Activated T-cell treated with anti-CD3 and anti-CD28 coated beads, Interleukin-2, amount 50 U/mL, for 72 hours (primary cell): ENCODE measurements at regions not wholly inside any gene's neighbourhood (a gene's known extent, or its start where the extent isn't known, plus 50 kb on each side); places are given as distances from the start of the nearest gene placed in this dataset.

Experiments used
- ATAC-seq, 2 donors: fragments of 150-1000 bp; cut with Tn5 transposase; replicated peaks in 1 of 2; 2 replicates each; pipeline ENCODE4 v1.10.0; 2021; ENCODE audit warnings: moderate library complexity in 2 of 2, mild to moderate bottlenecking in 1 of 2
- DNase-seq, 2 donors: peaks; one replicate each; pipeline ENCODE4 v3.0.0; 2021 to 2022; ENCODE audit warnings: mixed read lengths in 1 of 2
- H3K27ac Mint-ChIP-seq: one replicate; pipeline ENCODE4 v1.8.0; 2022; ENCODE audit warnings: mild to moderate bottlenecking, moderate library complexity, mixed read lengths
- H3K27me3 Mint-ChIP-seq: one replicate; pipeline ENCODE4 v1.8.0; 2022; ENCODE audit warnings: low read depth, mixed read lengths
- H3K36me3 Mint-ChIP-seq, 2 donors: one replicate each; pipeline ENCODE4 v1.8.0; 2022; ENCODE audit warnings: mixed read lengths in 2 of 2, mild to moderate bottlenecking in 1 of 2; ENCODE audit not compliant: insufficient read depth in 2 of 2
- H3K4me1 Mint-ChIP-seq: one replicate; pipeline ENCODE4 v1.8.0; 2022; ENCODE audit warnings: low read depth, mixed read lengths
- H3K4me3 Mint-ChIP-seq, 2 donors: one replicate each; pipeline ENCODE4 v1.8.0; 2022; ENCODE audit warnings: mild to moderate bottlenecking in 2 of 2, mixed read lengths in 2 of 2, moderate library complexity in 2 of 2
- H3K9me3 Mint-ChIP-seq, 2 donors: one replicate each; pipeline ENCODE4 v1.8.0; 2022; ENCODE audit warnings: mixed read lengths in 2 of 2

DNA sequence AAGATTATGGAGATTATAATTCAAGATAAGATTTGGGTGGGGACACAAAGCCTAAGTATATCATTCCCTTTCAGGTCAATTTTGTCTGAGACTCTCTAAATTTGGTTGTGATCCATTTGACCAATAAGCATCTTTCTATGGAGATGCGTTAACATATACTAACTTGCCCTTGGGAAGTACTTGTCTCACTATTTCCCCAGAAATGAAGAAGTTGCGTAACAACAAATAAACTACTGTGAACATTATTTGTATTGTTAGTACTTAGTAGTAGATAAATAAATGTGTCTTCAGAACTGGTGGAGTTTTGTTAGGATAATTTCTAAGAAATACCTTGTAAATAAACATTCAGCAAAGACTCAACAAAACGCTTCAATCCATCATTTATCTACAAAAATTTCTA is 127.3 kb upstream of the LYZL2 start:
- no peak for DNase-seq
- no peak for ATAC-seq
- H3K27ac Mint-ChIP-seq = no peak overlapping the region

DNA sequence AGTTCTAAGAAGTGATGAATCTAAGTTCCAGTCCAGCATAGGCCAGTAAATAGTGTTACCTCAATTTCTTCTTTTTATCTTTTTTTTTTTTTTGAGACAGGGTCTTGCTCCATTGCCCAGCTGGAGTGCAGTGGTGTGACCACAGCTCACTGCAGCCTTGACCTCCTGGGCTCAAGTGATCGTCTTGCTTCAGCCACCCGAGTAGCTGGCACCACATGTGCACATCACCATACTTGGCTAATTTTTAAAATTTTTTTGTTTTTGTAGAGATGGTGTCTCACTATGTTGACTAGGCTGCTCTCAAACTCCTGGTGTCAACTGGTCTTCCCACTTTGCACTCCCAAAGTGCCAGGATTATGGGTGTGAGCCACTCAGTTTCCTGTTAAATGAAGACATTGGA is 126.6 kb upstream of the LYZL2 start:
- no peak overlapping the region for H3K4me3 Mint-ChIP-seq
- peaks cover 10% of the 10 kb centered on the region for H3K4me1 Mint-ChIP-seq

More for the DNA sequence above, 127.3 kb upstream of the LYZL2 start:
- Mint-ChIP-seq H3K9me3 (peaks cover 0 to 3% of the 10 kb centered on the region in 2 donors), H3K27me3 (no peaks in the 10 kb centered on the region), H3K4me3 (no peak overlapping the region), H3K36me3 (peaks cover 1% of the 10 kb centered on the region in 2 donors), H3K4me1 (peaks cover 3% of the 10 kb centered on the region)

DNA sequence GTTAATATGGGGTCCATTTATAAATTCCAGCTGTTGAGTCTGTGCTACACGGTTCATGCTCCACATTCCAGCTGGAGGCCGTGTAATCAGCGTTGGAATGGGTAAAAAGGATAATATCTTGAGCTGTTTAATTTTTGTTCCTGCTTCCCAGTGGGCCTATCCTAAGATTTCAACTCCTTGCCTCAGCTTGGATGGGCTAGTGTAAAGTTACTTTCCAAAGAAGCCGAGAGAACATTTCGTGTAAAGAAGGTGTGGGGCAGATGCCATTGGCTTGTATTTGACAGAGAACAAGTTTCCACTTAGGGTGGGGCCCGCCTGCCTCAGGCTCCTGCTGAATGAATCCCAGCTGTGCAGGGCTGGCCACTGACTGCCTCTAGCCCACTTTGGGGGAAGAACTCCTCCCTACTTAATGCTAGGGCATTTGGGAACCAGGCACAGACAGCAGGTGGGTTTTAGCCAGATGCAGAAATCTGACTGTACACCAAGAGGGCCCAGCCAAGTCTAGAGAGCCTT is 125.9 kb upstream of the LYZL2 start:
- Mint-ChIP-seq H3K27ac (no peak overlapping the region), H3K4me1 (peaks cover 17% of the 10 kb centered on the region), H3K27me3 (no peaks in the 10 kb centered on the region), H3K36me3 (no peaks in the 10 kb centered on the region), H3K4me3 (no peak overlapping the region), H3K9me3 (peaks cover 0 to 2% of the 10 kb centered on the region in 2 donors)
- ATAC-seq (no peak), DNase-seq (no peak)

More for the DNA sequence above, 126.6 kb upstream of the LYZL2 start:
- DNase-seq (no peak), ATAC-seq (no peak)
- no peaks in the 10 kb centered on the region for H3K27me3 Mint-ChIP-seq
- H3K27ac Mint-ChIP-seq = no peak overlapping the region
- H3K9me3 Mint-ChIP-seq = peaks cover 0 to 2% of the 10 kb centered on the region in 2 donors
- peaks cover 1% of the 10 kb centered on the region in 2 donors for H3K36me3 Mint-ChIP-seq

DNA sequence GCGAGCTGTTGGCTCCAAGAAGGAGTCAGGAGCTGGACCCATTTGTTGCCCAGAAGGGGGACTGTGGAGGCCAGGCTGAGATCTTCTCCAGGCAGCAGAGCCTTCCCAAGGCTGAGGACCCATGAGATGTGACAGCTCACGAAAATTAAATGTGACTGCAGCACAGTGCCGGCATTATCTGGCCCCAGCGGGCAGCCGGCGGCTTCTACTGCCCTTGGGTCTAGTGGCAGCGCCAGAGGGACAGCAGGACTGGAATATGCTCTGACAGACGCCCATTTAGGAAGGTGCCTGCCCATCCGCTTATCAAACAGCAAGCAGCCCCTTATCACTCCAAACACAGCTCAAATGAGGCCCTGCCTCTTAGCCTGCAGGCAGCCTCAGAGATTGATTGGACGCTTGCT is 122.9 kb upstream of the LYZL2 start:
- H3K36me3 Mint-ChIP-seq = no peaks in the 10 kb centered on the region
- DNase-seq (no peak), ATAC-seq (no peak)
- no peak overlapping the region for H3K27ac Mint-ChIP-seq
- H3K9me3 Mint-ChIP-seq = peaks cover 0 to 2% of the 10 kb centered on the region in 2 donors
- H3K4me3 Mint-ChIP-seq = no peak overlapping the region
- peaks cover 43% of the 10 kb centered on the region for H3K4me1 Mint-ChIP-seq
- H3K27me3 Mint-ChIP-seq = no peaks in the 10 kb centered on the region

DNA sequence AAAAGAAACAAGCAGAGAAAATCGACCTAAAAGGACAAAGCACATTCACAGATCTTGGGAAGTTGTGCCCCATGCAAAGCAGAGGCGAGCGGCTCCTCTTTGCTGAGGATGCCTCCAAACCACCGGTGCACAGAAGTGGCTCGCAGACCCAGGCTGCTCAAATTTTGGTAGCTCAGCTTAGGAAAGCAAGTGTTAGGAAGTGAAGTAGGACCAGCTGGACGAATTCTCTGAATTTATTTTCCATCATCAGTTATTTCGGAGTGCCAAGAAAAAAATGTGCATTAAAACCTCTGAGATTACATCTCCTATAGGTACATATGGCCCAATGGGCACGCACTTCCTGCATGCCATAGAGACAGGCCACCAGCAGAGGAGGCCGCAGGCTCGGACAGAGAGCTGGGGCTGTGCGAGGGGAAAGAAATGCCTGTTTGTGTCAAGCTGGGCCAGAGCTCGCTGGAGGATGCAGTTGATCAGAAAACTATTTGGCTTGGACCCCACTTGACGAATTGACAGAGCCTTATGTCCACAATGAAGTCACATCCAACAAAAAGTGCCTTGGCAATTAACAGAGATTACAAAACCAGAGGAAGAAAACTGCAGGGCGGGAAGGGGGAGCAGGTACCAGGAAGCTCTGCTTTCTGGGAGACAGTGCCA is 122.3 kb upstream of the LYZL2 start:
- Mint-ChIP-seq H3K27me3 (no peaks in the 10 kb centered on the region), H3K9me3 (peaks cover 0 to 2% of the 10 kb centered on the region in 2 donors), H3K4me3 (peak overlapping the region in 1 of 2 donors; percentile 51)

DNA sequence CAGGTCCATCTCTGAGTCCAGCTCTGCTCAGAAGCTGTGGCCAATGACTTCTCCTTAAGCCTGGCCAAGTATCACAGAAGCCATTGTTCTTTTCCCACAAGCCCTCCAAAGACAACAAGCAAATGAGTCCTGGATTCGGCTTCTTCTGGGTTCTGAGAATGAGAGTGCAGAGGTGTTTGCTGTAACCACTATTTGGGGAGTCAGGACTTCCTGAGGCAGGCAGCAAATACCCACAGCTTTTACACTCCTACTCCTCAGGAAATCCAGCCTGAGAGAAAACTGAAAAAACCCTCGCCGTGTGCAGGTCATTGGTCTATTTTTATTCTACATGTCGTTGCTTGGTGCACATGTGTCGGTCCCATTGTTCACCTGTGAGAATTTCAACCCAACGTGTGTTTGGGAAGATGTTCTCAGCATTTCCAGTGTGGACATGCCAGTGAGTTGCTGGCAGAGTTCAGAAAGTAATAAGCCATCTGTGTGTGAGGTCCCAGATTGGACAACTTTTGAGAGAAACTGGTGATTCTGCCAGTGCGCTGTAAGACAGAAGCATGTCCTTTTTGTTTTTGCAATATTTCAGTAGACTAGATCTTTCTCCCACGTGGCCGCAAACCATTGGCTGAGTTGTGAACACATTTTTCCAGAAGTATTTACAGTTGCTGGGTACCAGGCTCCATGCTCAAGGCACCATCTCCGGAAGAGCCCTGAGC is 121.6 kb upstream of the LYZL2 start:
- Mint-ChIP-seq H3K27ac (no peak overlapping the region), H3K4me3 (peak overlapping the region; percentile 12 to 51), H3K4me1 (peaks cover 49% of the 10 kb centered on the region), H3K27me3 (no peaks in the 10 kb centered on the region), H3K9me3 (no peaks in the 10 kb centered on the region), H3K36me3 (no peaks in the 10 kb centered on the region)
- ATAC-seq = peak; percentile 34 to 49
- DNase-seq = no peak

More for the DNA sequence above, 122.3 kb upstream of the LYZL2 start:
- H3K27ac Mint-ChIP-seq = no peak overlapping the region
- ATAC-seq = peak in 1 of 2 donors; percentile 87
- peaks cover 49% of the 10 kb centered on the region for H3K4me1 Mint-ChIP-seq
- peak in 1 of 2 donors; percentile 83 for DNase-seq
- no peaks in the 10 kb centered on the region for H3K36me3 Mint-ChIP-seq

DNA sequence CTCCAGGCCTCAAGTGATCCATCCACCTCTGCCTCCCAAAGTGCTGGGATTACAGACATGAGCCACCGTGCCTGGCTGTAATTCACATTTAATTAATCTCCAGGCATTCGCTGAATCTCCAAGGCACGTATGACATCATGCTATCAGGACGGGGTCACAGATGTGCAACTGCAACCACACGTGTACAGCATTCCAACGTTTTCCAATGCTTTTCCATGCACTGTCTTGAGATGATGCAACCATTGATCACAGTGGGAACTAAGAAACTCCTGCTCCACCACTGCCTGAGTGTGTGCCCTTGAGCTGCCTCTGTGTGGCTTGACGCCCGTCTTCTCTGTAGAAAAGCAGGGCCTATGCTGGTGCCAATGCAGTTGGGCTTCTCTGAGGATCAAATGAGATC is 119.8 kb upstream of the LYZL2 start:
- Mint-ChIP-seq H3K4me1 (peaks cover 49% of the 10 kb centered on the region), H3K27ac (no peak overlapping the region), H3K9me3 (no peaks in the 10 kb centered on the region), H3K27me3 (no peaks in the 10 kb centered on the region), H3K4me3 (no peak overlapping the region), H3K36me3 (no peaks in the 10 kb centered on the region)
- no peak for ATAC-seq
- no peak for DNase-seq

DNA sequence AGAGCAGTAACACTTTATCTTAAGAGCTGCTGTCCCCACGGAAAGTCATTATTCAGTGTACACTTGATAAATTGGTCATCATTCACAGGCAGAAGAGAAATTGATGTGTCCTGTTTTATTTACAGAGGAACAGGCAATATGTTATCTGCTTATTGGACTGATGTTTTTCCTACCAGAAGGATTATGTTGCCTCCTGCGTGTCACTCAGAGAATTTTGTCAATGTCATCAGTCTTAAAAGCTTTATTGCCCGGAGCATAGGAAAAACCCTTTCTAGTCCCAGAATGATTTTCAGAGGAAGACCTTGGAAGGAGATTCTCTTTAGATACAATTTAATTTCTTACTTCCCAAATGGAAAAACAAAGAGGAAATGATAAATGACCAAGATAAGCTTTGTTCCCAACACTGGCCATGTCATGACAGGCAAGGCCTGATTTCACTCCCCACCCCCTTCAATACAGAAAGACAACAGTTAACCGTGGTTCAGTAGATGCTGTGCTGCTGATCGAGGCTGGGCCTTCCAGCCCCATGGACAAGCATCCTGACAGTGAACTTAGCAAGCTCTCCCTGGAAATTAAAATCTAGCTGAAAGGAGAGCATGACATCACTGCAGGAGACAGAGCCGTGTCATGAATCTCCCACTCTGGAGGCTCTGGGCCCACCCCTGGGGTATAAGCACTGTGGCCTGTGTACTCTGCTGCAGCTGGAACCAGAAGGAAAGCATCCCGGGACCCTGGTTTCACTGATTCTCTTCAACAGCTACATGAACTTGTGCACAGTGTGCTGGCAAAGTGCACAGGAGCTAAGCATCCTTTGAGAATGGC is 118.8 kb upstream of the LYZL2 start:
- Mint-ChIP-seq H3K27me3 (no peaks in the 10 kb centered on the region), H3K4me1 (peaks cover 49% of the 10 kb centered on the region), H3K27ac (peak overlapping the region; percentile 10), H3K9me3 (no peaks in the 10 kb centered on the region), H3K36me3 (no peaks in the 10 kb centered on the region), H3K4me3 (peak overlapping the region in 1 of 2 donors; percentile 60)
- DNase-seq = no peak
- ATAC-seq = no peak

DNA sequence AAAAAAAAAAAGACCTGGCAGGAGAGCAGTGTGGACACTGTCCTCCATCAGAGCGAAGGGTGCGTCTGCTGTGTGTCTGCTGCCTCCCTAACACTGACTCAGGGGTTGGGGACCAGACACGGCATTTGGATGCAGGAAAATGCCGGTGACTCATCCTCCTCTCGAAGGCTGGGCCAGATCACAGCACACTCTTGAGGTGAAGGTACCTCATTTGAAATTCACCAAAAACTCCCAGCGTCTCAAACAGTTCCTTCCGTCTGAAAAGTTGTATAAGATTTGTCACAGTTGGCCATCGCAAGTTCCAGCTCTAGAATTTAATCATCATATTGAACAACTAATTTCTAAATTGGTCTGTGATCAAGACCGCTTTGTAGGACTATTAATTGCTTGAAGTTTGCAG is 118.1 kb upstream of the LYZL2 start:
- H3K27me3 Mint-ChIP-seq = no peaks in the 10 kb centered on the region
- ATAC-seq (peak; percentile 75 to 96), DNase-seq (peak; percentile 60 to 62)
- peaks cover 53% of the 10 kb centered on the region for H3K4me1 Mint-ChIP-seq
- H3K27ac Mint-ChIP-seq = peak overlapping the region; percentile 10
- H3K9me3 Mint-ChIP-seq = no peaks in the 10 kb centered on the region
- no peaks in the 10 kb centered on the region for H3K36me3 Mint-ChIP-seq
- H3K4me3 Mint-ChIP-seq = peak overlapping the region in 1 of 2 donors; percentile 60

DNA sequence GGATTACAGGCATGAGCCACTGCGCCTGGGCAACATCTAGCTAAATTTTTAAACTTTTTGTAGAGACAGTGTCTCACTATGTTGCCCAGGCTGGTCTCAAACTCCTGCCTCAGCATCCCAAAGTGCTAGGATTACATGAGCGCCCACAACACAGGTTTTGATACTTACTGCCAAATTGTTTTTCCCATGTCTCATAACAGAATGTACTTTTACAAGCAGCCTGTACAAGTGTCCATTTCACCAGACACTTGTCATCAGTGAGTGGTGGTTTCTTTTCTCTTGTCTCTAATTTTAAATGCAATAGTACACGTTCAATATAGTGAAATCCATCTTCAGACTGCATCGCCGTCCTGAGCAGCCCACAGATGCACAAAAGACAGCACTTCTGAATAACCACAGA is 116.4 kb upstream of the LYZL2 start:
- Mint-ChIP-seq H3K27me3 (no peaks in the 10 kb centered on the region), H3K36me3 (no peaks in the 10 kb centered on the region), H3K4me3 (peak overlapping the region in 1 of 2 donors; percentile 15), H3K9me3 (no peaks in the 10 kb centered on the region), H3K4me1 (peaks cover 52% of the 10 kb centered on the region), H3K27ac (no peak overlapping the region)
- ATAC-seq = no peak
- DNase-seq = no peak

DNA sequence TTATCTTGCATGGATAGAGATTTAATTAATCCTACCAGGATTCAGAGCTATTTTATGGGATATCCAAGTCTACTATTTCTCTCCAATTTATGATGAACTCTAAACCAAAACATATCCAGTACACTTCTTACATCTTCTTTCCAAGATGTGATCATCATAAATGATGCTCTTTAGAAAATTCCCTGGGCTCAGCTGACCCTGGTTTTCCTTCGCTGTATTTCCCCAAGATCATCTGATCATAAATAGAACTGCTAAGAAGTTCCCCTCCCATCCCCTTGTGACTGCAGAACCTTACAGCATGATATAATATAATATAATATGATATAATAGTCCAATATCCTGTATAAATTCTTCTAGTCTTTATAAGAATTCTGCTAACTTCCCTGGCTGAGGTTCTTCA is 114.6 kb upstream of the LYZL2 start:
- Mint-ChIP-seq H3K27me3 (no peaks in the 10 kb centered on the region), H3K36me3 (peaks cover 0 to 1% of the 10 kb centered on the region in 2 donors), H3K4me1 (peaks cover 34% of the 10 kb centered on the region), H3K9me3 (peaks cover 2% of the 10 kb centered on the region in 2 donors), H3K27ac (no peak overlapping the region), H3K4me3 (no peak overlapping the region)
- no peak for ATAC-seq
- no peak for DNase-seq

DNA sequence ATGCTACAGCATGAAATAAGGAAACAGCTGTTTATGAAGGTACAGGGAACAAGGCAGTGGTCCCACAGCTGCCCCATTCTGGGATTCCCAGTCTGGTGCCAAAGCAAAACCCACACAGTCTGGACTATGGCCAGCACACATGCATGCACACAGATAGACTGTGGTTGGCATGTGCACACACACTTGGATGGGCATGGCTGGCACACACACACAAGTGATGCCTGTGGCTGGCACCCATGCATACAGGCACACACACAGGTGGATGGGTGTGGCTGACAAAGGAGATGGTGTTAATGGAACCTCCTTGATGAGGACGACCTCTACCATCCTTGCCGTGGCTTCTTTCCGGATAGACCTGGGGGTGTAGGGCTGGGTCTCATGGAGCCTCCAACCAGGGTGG is 114.0 kb upstream of the LYZL2 start:
- Mint-ChIP-seq H3K4me1 (peaks cover 32% of the 10 kb centered on the region), H3K27me3 (no peaks in the 10 kb centered on the region), H3K36me3 (peaks cover 0 to 4% of the 10 kb centered on the region in 2 donors), H3K9me3 (peaks cover 2% of the 10 kb centered on the region in 2 donors), H3K4me3 (no peak overlapping the region), H3K27ac (no peak overlapping the region)
- DNase-seq (no peak), ATAC-seq (no peak)

DNA sequence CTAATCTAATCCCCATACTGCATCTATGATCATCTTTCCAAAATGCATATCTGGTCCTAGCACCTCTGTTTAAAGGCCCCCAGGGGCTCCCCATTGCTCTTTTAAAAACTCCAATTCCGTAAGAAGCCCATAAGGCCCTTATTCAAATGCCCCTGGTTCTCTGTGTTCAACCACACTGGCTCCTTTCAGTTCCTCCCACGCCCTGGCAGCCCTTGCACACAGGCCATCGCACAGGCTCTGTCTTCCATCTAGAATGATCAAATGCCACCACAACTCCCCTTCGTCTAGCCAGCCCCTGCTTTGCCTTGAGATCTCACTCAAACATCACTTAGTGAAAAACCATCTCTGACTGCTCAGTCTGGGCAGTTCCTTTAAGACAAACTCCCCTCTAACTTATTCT is 112.9 kb upstream of the LYZL2 start:
- no peak overlapping the region for H3K27ac Mint-ChIP-seq
- H3K4me3 Mint-ChIP-seq = peak overlapping the region; percentile 0 to 6
- peaks cover 2% of the 10 kb centered on the region in 2 donors for H3K9me3 Mint-ChIP-seq
- DNase-seq (peak; percentile 31 to 43), ATAC-seq (peak; percentile 31 to 63)
- peaks cover 0 to 4% of the 10 kb centered on the region in 2 donors for H3K36me3 Mint-ChIP-seq
- H3K4me1 Mint-ChIP-seq = peaks cover 30% of the 10 kb centered on the region
- H3K27me3 Mint-ChIP-seq = no peaks in the 10 kb centered on the region
